NCI-H146 treated with DMSO at 0.1 percent for 48 hours (cell line): ENCODE measurements at regions not wholly inside any gene's neighbourhood (a gene's known extent, or its start where the extent isn't known, plus 50 kb on each side); places are given as distances from the start of the nearest gene placed in this dataset.

Experiments used
- DNase-seq: peaks from one replicate; lab custom pipeline; 2025; ENCODE audit not compliant: unreplicated experiment; lab: John Stamatoyannopoulos, UW

- no peak for DNase-seq
Observed at GRCh38 chr1:227378871-227379554, 60.7 kb upstream of the CDC42BPA start.

GRCh38 chr1:227378181-227378580, 59.9 kb upstream of the CDC42BPA start:
- no peak for DNase-seq

GRCh38 chr1:227374846-227375245, 56.6 kb upstream of the CDC42BPA start:
- DNase-seq, result no peak

GRCh38 chr1:227372726-227373130, 54.4 kb upstream of the CDC42BPA start:
- DNase-seq, result no peak

GRCh38 chr1:227370533-227371254, 52.4 kb upstream of the CDC42BPA start:
- DNase-seq, result no peak

GRCh38 chr1:227369102-227369760, 50.9 kb upstream of the CDC42BPA start:
- no peak for DNase-seq
